ENCODE measurements at regions not wholly inside any gene's neighbourhood (a gene's known extent, or its start where the extent isn't known, plus 50 kb on each side); places are given as distances from the start of the nearest gene placed in this dataset.

GRCh38 chr3:59553076-59553475 is 503.3 kb upstream of the CFAP20DC start:
- no peak overlapping the region for H2AFZ ChIP-seq
- WGBS (ENCODE audit: low lambda C conversion rate, missing lambda C conversion rate) = 71% methylated on average over 3 of the region's 3 CpGs
- DNase-seq (ENCODE audit: low spot score) = no peak
- H3K4me2 ChIP-seq = no peak overlapping the region
- no peaks in the 10 kb centered on the region for H3K9me3 ChIP-seq (ENCODE audit: low read depth)
- peaks cover 7% of the 10 kb centered on the region for H3K4me1 ChIP-seq (ENCODE audit: insufficient read depth)
- H3K36me3 ChIP-seq (replicated peaks; ENCODE audit: insufficient read depth, low read depth) = no peaks in the 10 kb centered on the region
- H3K27me3 ChIP-seq = peaks cover 11% of the 10 kb centered on the region
- no peaks in the 10 kb centered on the region for H3K9me2 ChIP-seq (replicated peaks; ENCODE audit: insufficient read depth)
- H3K4me3 ChIP-seq = no peak overlapping the region
- no peaks in the 10 kb centered on the region for H3K79me2 ChIP-seq
- TF ChIP-seq CTCF (IDR thresholded peaks at IDR 0.05; ENCODE audit: poor library complexity) (no peak), EZH2 (IDR thresholded peaks at IDR 0.05; ENCODE audit: borderline replicate concordance) (no peak), EZH2phosphoT487 (IDR thresholded peaks at IDR 0.05; ENCODE audit: low read depth, severe bottlenecking, unreplicated experiment) (no peak)
- no peaks in the 10 kb centered on the region for H4K20me1 ChIP-seq (ENCODE audit: insufficient read depth, poor library complexity, severe bottlenecking)
- H3K27ac ChIP-seq = no peak overlapping the region

GRCh38 chr3:59551834-59552233 is 502.0 kb upstream of the CFAP20DC start:
- WGBS (ENCODE audit: low lambda C conversion rate, missing lambda C conversion rate) = 76% methylated on average over 4 of the region's 4 CpGs
- TF ChIP-seq EZH2 (IDR thresholded peaks at IDR 0.05; ENCODE audit: borderline replicate concordance) (no peak), CTCF (IDR thresholded peaks at IDR 0.05; ENCODE audit: poor library complexity) (no peak), EZH2phosphoT487 (IDR thresholded peaks at IDR 0.05; ENCODE audit: low read depth, severe bottlenecking, unreplicated experiment) (no peak)
- DNase-seq (ENCODE audit: low spot score) = no peak

GRCh38 chr3:59549962-59550361 is 500.1 kb upstream of the CFAP20DC start:
- Histone ChIP-seq H2AFZ (no peak overlapping the region), H3K36me3 (replicated peaks; ENCODE audit: insufficient read depth, low read depth) (no peaks in the 10 kb centered on the region), H3K4me2 (no peak overlapping the region), H3K9me2 (replicated peaks; ENCODE audit: insufficient read depth) (no peaks in the 10 kb centered on the region), H4K20me1 (ENCODE audit: insufficient read depth, poor library complexity, severe bottlenecking) (no peaks in the 10 kb centered on the region), H3K27me3 (peaks cover 3% of the 10 kb centered on the region), H3K27ac (no peak overlapping the region), H3K9me3 (ENCODE audit: low read depth) (no peaks in the 10 kb centered on the region), H3K4me3 (no peak overlapping the region), H3K79me2 (no peaks in the 10 kb centered on the region), H3K4me1 (ENCODE audit: insufficient read depth) (peaks cover 7% of the 10 kb centered on the region)
- TF ChIP-seq CTCF (IDR thresholded peaks at IDR 0.05; ENCODE audit: poor library complexity) (no peak), EZH2phosphoT487 (IDR thresholded peaks at IDR 0.05; ENCODE audit: low read depth, severe bottlenecking, unreplicated experiment) (no peak), EZH2 (IDR thresholded peaks at IDR 0.05; ENCODE audit: borderline replicate concordance) (no peak)
- no peak for DNase-seq (ENCODE audit: low spot score)
- WGBS (ENCODE audit: low lambda C conversion rate, missing lambda C conversion rate) = 62% methylated on average over 1 of the region's 1 CpG

More at GRCh38 chr3:59551834-59552233, 502.0 kb upstream of the CFAP20DC start:
- H3K4me2 ChIP-seq = no peak overlapping the region
- H3K36me3 ChIP-seq (replicated peaks; ENCODE audit: insufficient read depth, low read depth) = no peaks in the 10 kb centered on the region
- no peak overlapping the region for H2AFZ ChIP-seq
- no peaks in the 10 kb centered on the region for H3K9me3 ChIP-seq (ENCODE audit: low read depth)
- H4K20me1 ChIP-seq (ENCODE audit: insufficient read depth, poor library complexity, severe bottlenecking) = no peaks in the 10 kb centered on the region
- no peaks in the 10 kb centered on the region for H3K9me2 ChIP-seq (replicated peaks; ENCODE audit: insufficient read depth)
- peaks cover 7% of the 10 kb centered on the region for H3K4me1 ChIP-seq (ENCODE audit: insufficient read depth)
- H3K4me3 ChIP-seq = no peak overlapping the region
- no peak overlapping the region for H3K27ac ChIP-seq
- peaks cover 11% of the 10 kb centered on the region for H3K27me3 ChIP-seq
- H3K79me2 ChIP-seq = no peaks in the 10 kb centered on the region

GRCh38 chr3:59547874-59548273 is 498.0 kb upstream of the CFAP20DC start:
- no peaks in the 10 kb centered on the region for H3K79me2 ChIP-seq
- no peak for TF ChIP-seq CTCF (IDR thresholded peaks at IDR 0.05; ENCODE audit: poor library complexity)
- TF ChIP-seq EZH2phosphoT487 (IDR thresholded peaks at IDR 0.05; ENCODE audit: low read depth, severe bottlenecking, unreplicated experiment) = no peak
- TF ChIP-seq EZH2 (IDR thresholded peaks at IDR 0.05; ENCODE audit: borderline replicate concordance) = no peak
- H4K20me1 ChIP-seq (ENCODE audit: insufficient read depth, poor library complexity, severe bottlenecking) = no peaks in the 10 kb centered on the region
- no peak overlapping the region for H3K4me3 ChIP-seq
- no peak overlapping the region for H2AFZ ChIP-seq
- H3K27me3 ChIP-seq = no peaks in the 10 kb centered on the region
- no peaks in the 10 kb centered on the region for H3K9me3 ChIP-seq (ENCODE audit: low read depth)
- no peak overlapping the region for H3K4me2 ChIP-seq
- 92% methylated on average over 3 of the region's 3 CpGs for WGBS (ENCODE audit: low lambda C conversion rate, missing lambda C conversion rate)
- no peak overlapping the region for H3K27ac ChIP-seq
- no peaks in the 10 kb centered on the region for H3K36me3 ChIP-seq (replicated peaks; ENCODE audit: insufficient read depth, low read depth)
- no peak for DNase-seq (ENCODE audit: low spot score)
- no peaks in the 10 kb centered on the region for H3K9me2 ChIP-seq (replicated peaks; ENCODE audit: insufficient read depth)
- H3K4me1 ChIP-seq (ENCODE audit: insufficient read depth) = peaks cover 7% of the 10 kb centered on the region

Measured in hepatocyte (in vitro differentiated cells).